Hippocampal formation (tissue), 2 donors: ENCODE measurements at regions not wholly inside any gene's neighbourhood (a gene's known extent, or its start where the extent isn't known, plus 50 kb on each side); places are given as distances from the start of the nearest gene placed in this dataset.

Experiments
- DNase-seq, 2 donors: peaks; one replicate each; lab custom pipeline; 2025; lab: John Stamatoyannopoulos, UW

- no peak for DNase-seq
Observed at GRCh38 chr5:68431186-68431585, 215.6 kb downstream of the PIK3R1 start.

- DNase-seq, result no peak
Observed at GRCh38 chr5:68431601-68432337, 216.2 kb downstream of the PIK3R1 start.

GRCh38 chr5:68432682-68433081 lies 217.1 kb downstream of the PIK3R1 start:
- no peak for DNase-seq

GRCh38 chr5:68433526-68433922 lies 218.0 kb downstream of the PIK3R1 start:
- DNase-seq, result no peak

- peak; percentile 35 to 49 for DNase-seq
Observed at GRCh38 chr5:68433923-68434879, 218.6 kb downstream of the PIK3R1 start.

- peak in 1 of 2 donors; percentile 18 for DNase-seq
Observed at GRCh38 chr5:68435611-68436010, 220.1 kb downstream of the PIK3R1 start.

GRCh38 chr5:68436686-68437520 lies 221.3 kb downstream of the PIK3R1 start:
- no peak for DNase-seq

GRCh38 chr5:68438876-68439275 lies 223.3 kb downstream of the PIK3R1 start:
- no peak for DNase-seq

- DNase-seq, result no peak
Observed at GRCh38 chr5:68440245-68440644, 224.7 kb downstream of the PIK3R1 start.

- DNase-seq, result no peak
Observed at GRCh38 chr5:68440651-68441050, 225.1 kb downstream of the PIK3R1 start.

GRCh38 chr5:68441309-68442073 lies 225.9 kb downstream of the PIK3R1 start:
- DNase-seq, result no peak

- DNase-seq, result no peak
Observed at GRCh38 chr5:68443091-68443490, 227.5 kb downstream of the PIK3R1 start.

- DNase-seq, result no peak
Observed at GRCh38 chr5:68444048-68444447, 228.5 kb downstream of the PIK3R1 start.

- no peak for DNase-seq
Observed at GRCh38 chr5:68444833-68445232, 229.3 kb downstream of the PIK3R1 start.

GRCh38 chr5:68445257-68446069 lies 229.9 kb downstream of the PIK3R1 start:
- DNase-seq, result no peak

- DNase-seq, result no peak
Observed at GRCh38 chr5:68446070-68446357, 230.5 kb downstream of the PIK3R1 start.

- DNase-seq, result no peak
Observed at GRCh38 chr5:68446487-68446894, 230.9 kb downstream of the PIK3R1 start.

GRCh38 chr5:68447136-68447929 lies 231.8 kb downstream of the PIK3R1 start:
- no peak for DNase-seq

GRCh38 chr5:68449380-68449779 lies 233.8 kb downstream of the PIK3R1 start:
- no peak for DNase-seq
